NCI-H748 (cell line): ENCODE measurements at regions not wholly inside any gene's neighbourhood (a gene's known extent, or its start where the extent isn't known, plus 50 kb on each side); places are given as distances from the start of the nearest gene placed in this dataset.

Source experiments
- DNase-seq: peaks from one replicate; lab custom pipeline; 2025; ENCODE audit not compliant: unreplicated experiment; lab: John Stamatoyannopoulos, UW

DNA sequence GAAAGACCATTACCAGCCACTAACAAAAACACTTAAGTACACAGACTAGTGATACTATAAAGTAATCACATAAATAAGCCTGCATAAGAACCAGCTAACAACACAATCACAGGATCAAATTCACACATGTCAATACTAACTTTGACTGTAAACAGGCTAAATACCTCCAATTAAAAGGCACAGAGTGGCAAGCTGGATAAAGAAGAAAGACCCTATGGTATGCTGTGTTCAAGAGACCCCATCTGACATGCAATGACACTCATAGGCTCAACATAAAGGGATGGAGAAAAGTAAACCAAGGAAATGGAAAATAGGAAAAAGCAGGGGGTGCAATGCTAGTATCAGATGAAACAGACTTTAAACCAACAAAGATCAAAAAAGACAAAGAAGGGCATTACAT lies 631.8 kb upstream of the NOX3 start:
- DNase-seq, result no peak

DNA sequence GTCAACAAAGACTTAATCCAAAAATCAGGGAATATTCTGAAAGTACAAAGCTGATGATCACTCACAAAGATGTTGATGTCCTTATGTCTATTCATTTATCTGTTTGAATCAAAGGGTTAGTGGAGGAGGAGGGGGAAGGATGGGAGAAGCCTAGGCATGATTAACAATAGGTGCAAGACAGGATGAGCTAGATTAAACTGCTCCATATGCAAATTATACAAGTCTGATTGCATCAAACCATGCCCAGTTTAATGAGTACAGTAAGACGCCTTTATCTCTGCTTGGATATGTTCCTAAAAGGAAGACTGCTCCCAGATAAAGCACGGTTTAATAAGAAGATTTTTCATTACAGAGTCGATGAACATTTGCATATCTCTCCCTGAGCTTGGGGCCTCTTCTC lies 626.4 kb upstream of the NOX3 start:
- no peak for DNase-seq

DNA sequence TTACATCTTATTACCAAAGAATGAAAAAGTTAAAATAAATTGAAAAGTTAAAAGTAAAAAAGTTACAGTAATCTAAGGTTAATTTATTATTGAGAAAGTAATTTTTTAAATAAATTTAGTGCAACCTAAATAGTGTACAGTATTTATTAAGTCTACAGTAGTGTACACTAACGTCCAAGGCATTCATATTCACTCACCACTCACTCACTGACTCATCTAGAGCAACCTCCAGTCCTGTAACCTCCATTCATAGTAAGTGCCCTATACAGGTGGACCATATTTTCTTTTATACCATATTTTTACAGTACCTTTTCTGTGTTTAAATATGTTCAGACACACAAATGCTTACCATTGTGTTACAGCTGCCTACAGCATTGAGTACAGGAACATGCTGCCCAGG lies 624.7 kb upstream of the NOX3 start:
- no peak for DNase-seq

DNA sequence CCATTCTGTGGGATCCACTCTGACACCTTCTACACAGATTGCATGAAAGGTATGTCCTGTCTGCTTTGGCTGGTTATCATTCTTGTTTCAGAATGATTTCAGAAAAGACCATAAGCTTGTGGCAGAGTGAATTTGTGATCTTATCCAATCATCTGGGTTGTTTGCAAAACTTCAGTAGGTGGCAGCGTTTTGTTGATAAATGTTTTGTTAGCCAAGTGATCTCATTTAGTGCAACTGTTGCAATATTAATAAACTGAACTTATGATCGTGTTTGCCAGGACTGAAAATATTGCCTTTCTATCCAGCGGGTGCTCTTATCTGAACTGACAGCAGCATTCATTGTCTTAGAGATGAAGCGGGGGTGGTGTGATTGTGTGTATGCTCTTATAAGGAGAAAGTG lies 613.2 kb upstream of the NOX3 start:
- DNase-seq, result peak; percentile 30

DNA sequence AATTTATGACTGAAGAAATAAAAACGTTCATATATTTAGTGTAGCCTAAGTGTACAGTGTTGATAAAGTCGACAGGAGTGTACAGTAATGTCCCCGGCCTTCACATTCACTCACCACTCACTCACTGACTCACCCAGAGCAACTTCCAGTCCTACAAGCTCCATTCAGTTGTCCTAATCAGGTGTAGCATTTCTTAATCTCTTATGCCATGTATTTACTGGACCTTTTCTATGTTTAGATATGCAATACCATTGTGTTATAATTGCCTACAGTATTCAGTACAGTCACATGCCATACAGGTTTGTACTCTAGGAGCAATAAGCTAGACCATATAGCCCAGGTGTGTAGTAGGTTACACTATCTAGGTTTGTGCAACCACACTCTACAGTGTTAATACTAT lies 610.2 kb upstream of the NOX3 start:
- no peak for DNase-seq

DNA sequence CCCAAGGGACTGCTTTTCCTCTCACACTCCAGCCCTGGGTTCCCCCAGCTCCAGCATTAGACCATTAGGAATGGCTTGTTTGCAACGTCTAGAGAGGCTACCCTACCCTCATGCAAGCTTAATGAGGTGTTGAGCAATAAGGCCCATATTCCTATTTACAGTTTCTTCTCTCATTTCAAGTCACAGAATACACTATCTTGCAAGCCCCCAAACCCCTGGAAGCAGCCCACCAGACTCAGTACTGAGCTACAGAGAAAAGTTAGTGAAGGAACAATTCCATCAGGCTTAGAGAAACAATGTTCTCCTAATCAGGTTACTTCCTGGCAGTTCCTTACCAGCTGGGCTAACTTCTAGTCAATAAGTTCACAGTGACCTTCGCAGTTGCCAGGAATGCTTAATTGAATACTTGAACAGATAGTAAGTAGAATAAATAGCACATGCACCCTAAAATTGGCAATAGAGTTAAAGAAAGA lies 606.5 kb upstream of the NOX3 start:
- DNase-seq, result no peak

DNA sequence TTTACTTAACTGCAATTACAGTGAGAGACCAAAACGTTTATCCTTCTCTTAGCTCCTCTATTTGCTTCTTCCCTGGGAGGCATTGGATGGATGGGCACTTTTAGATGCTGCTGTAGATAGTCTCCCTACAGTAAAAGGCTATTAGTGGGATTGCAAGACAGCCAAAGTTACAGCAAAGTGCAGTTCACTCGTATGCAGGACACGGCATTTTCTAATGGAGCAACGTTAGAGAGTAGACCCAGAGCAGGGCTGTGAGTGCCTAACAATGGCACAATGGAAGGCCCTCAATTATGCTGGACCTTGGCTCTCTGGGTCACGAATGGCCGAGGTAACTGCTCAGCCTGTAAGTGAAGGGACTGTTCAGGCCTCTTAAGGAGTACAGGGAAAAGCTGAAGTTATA lies 605.8 kb upstream of the NOX3 start:
- no peak for DNase-seq

DNA sequence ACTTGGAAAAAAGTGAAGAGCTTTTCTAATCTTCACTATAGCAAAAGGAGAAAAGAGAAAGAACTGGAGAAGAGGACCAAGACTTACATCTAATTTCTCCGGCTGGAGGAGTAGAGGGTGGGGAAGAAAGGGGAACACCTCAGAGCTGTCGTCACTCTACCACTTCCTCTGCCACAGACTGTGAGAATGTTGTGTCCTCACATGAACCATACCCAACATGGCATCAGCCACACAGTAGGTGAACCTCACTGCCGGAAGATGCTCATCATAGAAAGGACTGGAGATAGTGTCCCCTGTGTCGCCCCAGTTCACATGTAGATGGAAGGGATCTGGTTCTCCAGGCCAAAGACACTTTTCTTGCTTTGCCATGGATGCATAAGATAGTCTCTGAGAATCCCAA lies 604.4 kb upstream of the NOX3 start:
- no peak for DNase-seq

DNA sequence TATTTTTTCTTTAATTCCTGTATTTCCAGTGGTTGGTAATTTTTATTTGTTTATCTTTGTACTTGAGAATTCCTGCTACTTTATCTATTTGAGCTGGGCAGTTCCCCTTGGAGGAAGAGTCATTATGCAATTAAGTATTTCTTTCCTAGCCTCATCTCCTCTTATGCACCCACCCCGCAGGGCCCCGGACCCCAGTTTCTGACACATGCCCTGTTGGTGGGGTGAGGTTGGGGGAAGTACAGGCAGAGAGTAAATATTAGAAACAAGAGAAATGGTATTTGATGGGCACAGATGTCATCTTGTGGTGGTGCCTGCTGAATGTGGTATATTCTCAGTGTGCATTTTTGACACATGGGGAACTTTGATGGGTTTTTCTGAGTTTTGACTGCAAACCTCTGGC lies 602.7 kb upstream of the NOX3 start:
- no peak for DNase-seq

DNA sequence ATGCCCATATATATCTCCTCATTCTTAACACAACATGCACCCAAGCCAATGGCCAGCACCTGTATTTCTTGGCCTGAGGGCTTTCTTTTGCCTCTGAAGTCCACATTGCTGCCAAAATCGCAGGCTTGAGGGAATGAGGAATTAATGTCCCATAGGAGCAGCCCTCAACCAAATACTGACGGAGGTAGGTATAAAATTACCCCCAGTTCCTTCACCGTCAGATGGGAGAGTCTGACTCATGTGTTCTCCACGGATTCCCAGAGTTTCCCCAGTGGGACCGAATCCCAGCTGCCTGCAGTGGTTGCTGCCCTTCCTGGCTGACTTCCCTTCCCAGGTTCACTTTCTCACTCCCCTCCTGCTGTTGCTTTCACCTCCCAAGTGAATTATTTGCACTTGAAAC lies 602.2 kb upstream of the NOX3 start:
- no peak for DNase-seq

DNA sequence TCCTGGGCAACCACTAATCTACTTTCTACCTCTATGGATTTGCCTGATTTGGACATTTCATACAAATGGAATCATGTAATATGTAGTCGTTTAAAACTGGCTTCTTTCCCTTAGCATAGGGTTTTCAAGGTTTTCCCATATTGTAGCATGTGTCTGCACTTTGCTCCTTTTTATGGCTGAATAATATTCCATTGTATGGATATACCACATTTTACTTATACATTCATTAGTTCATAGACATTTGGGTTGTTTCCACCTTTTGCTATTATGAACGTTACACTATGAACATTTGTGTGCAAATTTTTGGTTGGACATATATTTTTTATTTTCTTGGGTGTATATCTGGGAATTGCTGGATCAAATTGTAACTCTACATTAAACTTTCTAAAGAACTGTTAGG lies 600.4 kb upstream of the NOX3 start:
- no peak for DNase-seq

DNA sequence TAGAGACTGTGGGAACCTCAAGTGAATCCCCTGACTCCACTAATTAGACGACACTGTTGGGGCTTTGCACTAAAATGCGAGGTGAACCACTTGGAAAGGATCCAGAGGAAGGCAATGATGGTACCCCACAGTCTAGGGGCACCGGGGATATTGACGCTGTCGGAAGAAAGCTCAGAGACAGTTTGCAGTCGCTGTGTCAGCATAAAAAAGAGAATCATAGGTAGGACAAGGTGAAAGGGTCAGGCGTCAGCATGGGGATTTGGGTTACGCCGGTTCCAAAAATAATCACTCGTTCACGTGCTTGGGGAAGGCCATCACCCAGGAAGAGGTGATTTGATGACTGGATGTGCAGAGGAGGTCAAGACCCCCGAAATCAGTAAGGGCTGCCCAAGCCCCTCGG lies 598.0 kb upstream of the NOX3 start:
- no peak for DNase-seq

DNA sequence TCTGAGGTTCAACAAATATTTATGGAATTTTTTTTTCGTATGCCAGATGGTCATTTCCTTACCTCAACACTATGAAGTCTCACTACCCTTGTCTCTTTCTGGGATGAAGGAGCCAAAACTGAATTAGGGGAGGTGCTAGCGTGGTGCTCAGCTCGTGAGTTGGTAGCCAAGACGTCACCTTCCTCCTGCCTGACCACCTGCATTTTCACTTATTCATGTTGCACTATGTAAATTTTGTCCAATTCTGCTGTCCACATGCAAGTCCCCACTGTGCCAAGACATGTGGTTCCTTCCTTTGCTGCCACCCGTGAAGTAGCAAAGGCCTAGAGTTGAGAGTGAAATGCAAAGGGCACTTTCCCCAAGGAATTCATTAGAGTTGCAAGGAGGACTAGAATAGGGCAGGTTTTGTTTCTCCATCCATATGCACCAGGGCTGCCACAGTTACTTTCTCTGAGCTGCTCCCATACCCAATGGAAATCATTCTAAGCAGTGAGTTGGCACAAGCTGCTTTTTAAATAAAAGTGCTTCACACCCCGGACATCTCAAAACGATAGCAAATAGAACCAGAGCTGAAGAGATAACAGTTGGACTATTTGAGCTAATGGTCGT lies 591.3 kb upstream of the NOX3 start:
- no peak for DNase-seq

DNA sequence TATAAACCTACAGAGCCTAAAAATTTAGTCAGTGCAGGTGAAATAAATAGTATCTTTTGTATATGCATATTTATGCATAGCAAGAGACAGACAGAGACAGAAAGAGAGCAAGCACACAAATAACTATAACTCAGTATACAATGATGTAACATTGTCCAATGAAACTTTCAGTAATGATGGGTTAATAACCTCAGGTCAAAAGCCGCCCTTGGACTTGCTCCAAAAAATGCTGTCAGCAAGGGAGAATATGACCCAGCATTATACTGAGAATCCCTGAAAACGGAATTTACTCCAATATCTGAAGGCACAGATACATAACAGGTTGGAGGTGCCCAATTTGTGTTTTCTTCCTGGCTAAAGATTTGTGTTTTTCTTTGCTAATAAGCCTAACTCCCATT lies 590.6 kb upstream of the NOX3 start:
- no peak for DNase-seq

DNA sequence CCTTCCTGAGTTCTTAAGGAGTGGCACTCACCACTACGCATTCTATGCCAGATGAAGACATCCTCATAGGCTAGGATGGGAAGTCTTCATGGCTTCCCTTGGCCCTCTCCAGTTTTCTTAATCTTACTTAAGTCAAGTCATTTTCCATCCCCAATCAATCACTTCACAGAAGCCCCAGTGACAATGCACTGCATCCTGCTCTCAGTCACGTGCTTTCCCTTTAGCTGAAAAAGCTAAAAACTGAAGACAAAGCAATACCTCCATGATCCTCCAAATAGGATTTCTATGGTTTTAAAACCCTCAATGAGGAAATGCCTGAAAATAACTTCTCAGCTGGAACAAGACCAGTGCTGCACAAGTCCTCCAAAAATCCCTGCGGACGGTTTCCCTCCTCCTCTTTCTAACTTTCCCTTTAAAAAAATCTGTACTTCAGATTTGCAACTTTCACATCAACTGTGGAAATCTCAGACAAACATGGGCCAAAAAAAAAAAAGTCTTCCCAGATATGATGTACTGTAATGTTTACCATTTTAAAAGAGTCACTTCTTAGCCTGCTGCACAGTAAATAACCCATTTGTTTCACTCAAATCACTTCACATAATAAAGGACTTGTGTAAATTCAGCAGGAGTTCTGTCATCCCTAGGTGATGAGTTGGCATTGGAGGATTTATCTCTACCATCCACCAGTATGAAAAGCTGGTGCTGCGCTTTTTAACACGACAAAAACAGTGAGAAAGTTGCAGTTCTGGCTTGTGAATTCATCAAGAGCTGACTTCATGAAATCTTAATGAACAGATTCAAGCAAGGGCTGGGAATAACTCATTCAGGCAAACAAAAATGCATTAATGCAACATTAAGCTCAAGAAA lies 590.0 kb upstream of the NOX3 start:
- no peak for DNase-seq

DNA sequence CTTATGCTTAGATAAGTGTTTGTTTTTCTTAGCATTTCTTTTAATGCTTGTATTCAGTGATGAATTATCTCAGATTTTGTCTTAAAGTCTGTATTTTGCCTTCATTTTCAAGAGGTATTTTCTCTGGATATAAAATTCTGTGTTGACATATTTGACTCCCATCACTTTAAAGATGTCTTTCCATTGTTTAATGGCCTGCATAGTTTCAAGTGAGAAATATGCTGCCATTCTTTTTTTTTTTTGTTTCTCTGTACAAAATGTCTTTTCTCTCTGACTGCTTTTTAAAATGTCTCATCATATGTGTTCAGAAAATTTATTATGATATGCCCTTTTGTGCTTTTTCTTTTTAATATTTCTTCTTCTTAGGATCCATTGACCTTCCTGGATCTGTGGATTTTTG lies 578.0 kb upstream of the NOX3 start:
- peak; percentile 16 for DNase-seq

DNA sequence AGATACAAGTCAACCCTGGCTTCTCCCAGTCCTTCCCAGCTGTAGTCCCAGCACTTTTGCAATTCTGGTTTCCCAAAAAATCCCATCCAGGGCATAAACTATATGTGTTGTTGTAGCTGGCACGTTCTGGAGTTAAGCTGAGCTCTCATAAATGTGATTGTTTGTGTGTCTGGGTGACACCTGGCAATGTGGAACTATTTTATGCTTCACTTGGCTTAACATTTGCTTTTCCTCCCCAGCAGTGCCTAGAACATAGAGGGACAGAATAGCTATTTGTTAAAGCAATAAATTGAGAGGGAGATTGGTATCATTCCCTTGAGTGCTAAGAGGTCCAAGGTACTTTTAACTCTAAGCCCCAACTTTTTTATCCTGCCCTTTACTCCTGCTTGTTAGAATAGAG lies 575.9 kb upstream of the NOX3 start:
- DNase-seq, result no peak

DNA sequence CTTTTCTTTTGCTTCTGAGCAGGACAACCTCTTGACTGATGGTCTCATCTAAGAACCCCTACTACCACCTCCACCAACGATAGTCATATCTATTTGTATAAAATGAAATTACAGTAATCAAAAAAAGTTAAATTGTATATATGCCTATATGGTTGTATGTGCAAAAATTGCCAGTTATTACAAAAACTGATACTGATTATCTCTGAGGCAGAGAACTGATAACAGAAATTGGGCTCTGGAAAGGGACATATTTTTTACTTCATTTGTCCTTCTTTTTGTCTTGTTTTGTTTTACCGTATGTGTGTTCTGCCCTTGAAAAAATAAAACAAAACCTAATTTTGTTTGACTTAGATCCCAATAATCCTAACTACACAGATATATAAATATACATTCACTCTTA lies 574.4 kb upstream of the NOX3 start:
- no peak for DNase-seq

DNA sequence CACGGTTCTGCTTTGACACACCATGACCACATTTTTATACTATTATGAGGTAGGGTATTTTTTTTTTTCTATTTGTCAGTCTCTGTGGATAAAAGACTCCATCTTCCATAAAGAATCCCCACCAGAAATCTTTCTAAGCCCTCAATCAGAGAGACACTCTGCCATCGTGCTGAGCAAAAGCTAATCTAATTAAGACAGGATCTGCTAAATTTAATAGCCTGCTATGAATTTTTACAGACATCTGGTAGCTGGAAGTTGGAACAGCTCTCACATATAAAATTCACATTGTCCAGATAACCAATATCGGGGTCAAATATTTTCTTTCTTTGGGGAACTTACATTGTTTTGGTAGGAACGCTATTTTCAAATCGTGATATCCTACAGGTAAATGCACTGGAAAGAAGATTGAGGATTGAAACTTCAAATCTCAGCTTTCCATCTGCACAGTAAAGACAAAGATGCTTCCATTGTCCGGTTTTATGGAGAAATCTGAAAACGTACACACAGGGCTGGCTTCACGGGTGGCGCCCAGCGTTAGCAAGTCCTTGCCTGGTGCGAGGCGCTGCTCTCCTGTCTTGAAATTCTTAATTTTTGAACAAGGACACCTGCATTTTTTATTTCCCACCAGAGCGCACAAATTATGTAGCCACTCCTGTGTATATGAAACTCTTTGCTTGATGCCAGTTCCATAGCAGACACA lies 573.8 kb upstream of the NOX3 start:
- no peak for DNase-seq

DNA sequence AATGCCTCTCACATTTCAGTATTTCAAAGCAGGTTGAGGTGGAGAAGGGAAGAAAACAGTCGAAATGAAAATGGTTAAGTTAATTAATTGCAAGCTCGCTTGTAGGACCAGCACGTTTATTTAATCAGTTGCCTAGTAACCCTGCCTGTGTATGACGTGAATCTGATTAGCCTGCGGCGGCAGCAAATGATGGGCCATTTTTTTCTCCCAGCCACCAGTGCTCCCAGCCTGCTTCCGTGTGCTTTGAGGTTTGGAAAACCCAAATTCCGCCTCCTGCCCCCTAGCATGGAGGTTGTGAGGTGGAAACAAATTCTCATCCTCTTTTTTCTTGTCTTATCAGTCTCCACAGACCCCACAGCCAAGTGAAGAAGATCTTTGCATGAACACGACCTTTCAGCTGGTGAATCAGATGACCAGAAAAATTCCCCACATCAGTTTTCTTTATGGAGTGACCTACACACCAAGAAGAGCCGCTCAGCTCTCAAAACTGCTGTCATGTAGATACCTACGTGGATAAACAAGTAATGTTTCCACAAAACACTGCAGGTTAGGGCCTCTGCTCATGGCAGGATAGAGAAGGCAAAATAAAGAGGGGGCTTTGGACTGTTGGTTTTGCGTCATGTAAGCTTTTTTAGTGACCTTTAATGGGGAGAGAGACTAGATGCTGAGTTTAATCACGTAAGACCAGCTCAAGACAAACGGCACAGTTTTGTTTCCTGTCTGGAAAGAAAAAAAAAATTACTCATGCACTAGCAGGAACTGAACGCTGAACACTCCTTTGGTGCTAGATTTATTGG lies 572.9 kb upstream of the NOX3 start:
- peak; percentile 87 for DNase-seq

DNA sequence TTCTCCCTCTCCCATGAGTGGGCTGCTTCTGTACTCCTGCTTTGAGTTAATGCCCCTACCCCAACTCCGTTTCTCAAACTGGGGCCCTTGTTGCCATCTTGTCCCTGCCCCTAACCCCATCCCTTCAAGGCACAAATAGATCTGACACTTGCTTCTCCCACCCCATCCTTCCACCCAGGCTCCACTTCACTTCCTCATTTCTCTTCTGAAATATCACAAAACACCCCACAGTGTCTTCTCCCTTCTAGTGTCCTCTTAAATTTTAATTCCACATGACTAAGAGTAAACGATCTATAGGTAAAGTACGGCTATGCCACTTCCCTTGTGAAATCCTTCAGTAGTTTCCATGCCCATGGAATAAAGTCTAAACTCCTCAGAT lies 571.6 kb upstream of the NOX3 start:
- DNase-seq, result no peak
